Fibroblast of lung (primary cell): ENCODE measurements at regions not wholly inside any gene's neighbourhood (a gene's known extent, or its start where the extent isn't known, plus 50 kb on each side); places are given as distances from the start of the nearest gene placed in this dataset.

Source experiments
- CTCF ChIP-seq, 2 donors: IDR thresholded peaks in 1 of 2; conservative IDR thresholded peaks in 1 of 2; 1 replicate in 1 of 2; 2 replicates in 1 of 2; pipeline ENCODE4 v1.5.1; 2011 to 2012; ENCODE audit warnings: low read length in 2 of 2, control low read depth in 1 of 2, inconsistent platforms in 1 of 2, low read depth in 1 of 2, mild to moderate bottlenecking in 1 of 2
- EZH2 ChIP-seq: IDR thresholded peaks from 2 replicates; pipeline ENCODE4 v1.5.1; 2012; ENCODE audit warnings: low read length, control low read depth, mild to moderate bottlenecking; ENCODE audit errors: missing control alignments

GRCh38 chr4:79023799-79024770 lies 84.8 kb upstream of the PAQR3 start:
- TF ChIP-seq CTCF (conservative IDR thresholded peaks at IDR 0.05 in 1 of 2, IDR thresholded peaks at IDR 0.05 in 1 of 2; ENCODE audit: low read depth in 1 of 2, low read length in 2 of 2) (no peak), EZH2 (no peak)
